Stimulated activated CD8-positive, alpha-beta memory T cell treated with anti-CD3 and anti-CD28 coated beads, Interleukin-7, amount 100 ng/mL, for 48 hours (primary cell): ENCODE measurements at regions not wholly inside any gene's neighbourhood (a gene's known extent, or its start where the extent isn't known, plus 50 kb on each side); places are given as distances from the start of the nearest gene placed in this dataset.
"Not testable (repeated sequence)": the region's sequence is repeated elsewhere in the genome, so short reads cannot be mapped to it uniquely, and the experiment has no call there.

Experiments used
- DNase-seq, 2 donors: peaks; one replicate each; pipeline ENCODE4 v3.0.0-alpha.2; 2020; ENCODE audit warnings: low read depth in 1 of 2; ENCODE audit errors: extremely low read depth in 1 of 2

DNA sequence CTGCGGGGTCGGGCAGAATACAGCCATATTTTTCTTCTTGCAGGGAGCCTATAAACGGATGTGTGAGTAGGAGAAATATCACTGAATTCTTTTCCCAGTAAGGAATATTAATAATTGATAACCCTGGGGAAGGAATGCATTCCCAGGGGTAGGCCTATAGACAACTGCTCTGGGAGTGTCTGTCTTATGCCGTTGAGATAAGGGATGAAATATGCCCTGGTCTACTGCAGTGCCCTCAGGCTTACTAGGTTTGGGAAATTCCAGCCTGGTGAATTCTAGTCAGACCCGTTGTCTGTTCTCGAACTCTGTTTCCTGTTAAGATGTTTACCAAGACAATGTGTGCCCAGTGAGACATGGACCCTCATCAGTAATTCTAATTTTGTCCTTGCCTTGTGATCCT is 1129.3 kb downstream of the ZPLD1 start:
- not testable (repeated sequence) for DNase-seq

DNA sequence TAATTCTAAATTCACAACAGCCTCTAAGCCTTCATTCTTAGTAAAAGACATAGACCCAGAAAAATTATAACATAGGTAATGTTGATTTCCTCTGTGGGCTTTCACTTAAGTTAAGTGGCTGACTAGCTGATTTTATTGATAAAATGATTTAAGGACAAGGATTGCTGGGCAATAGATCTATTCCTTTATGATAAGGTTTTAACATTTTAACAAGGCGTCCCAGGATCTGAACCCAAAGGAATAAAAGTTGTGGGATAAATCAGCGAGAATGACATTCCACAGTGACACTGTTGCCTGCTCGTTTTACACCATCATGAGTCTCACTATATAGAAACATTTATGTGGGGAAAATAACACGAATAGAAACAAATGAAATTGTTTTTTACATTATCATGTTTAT is 1151.0 kb downstream of the ZPLD1 start:
- no peak for DNase-seq

DNA sequence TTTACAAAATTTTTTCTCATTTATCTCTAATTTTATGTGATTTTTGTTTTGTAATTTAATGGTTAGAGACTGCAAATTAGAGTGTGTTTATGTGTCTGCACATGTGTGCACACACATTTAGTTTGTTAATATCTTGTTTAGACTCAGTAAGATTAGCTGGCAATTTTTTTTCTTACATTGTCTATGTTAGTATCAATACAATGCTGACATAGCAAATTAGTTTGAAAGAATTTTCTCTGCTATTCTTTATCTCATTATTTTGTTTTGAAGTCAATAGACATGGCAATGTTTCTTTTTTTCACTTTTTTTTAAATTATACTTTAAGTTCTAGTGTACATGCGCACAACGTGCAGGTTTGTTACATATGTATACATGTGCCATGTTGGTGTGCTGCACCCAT is 1155.0 kb downstream of the ZPLD1 start:
- DNase-seq = no peak

DNA sequence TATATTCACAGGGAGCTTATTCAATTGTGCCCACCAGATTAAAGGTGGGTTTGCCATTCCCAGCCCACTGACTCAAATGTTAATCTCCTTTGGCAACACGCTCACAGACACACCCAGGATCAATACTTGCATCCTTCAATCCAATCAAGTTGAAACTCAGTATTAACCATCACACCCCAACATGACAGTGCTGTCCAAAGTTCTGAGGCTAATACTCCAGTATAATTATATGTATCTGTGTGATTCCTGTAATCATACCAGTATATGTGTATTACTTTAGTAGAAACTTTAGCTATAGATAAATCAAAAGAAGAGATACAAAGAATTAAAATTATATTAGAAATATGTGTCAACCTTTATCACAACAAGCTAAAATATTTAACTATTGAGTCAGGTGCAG is 1166.0 kb downstream of the ZPLD1 start:
- DNase-seq = no peak

DNA sequence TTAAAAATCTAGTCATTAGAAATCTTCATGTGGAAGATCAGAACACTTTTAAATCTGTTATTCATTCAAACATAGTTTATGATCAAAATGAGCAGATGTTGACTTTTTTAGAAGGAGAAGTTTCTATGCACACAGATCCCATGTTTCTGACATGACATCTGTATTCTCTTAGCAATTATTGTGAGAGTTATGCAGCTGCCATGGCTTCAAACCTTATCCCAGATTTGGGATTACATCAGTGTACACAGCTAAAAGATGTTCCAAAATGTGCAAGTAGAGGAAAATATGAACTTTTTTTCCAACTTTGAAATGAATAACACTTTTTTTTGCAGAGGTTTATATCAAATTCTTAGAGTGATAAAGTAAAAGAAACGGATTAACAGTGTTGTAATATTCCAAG is 1166.9 kb downstream of the ZPLD1 start:
- DNase-seq = no peak

DNA sequence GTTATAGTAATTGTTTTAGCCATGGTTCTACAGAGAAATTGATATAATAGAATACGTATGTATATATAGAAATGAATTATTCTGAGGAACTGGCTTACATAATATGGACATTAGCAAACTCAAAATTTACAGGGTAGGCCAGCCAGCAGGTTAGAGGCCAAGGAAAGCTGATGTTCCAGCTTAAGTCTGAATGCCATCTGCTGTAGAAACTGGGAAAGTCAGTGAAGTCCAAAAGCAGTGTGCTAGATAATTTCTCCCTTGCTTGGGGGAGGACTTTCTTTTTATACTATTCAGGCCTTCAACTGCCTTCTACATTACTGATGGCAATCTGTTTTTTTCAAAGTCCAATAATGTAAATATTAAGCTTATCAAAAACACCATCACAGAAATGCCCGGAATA is 1174.7 kb downstream of the ZPLD1 start:
- no peak for DNase-seq

DNA sequence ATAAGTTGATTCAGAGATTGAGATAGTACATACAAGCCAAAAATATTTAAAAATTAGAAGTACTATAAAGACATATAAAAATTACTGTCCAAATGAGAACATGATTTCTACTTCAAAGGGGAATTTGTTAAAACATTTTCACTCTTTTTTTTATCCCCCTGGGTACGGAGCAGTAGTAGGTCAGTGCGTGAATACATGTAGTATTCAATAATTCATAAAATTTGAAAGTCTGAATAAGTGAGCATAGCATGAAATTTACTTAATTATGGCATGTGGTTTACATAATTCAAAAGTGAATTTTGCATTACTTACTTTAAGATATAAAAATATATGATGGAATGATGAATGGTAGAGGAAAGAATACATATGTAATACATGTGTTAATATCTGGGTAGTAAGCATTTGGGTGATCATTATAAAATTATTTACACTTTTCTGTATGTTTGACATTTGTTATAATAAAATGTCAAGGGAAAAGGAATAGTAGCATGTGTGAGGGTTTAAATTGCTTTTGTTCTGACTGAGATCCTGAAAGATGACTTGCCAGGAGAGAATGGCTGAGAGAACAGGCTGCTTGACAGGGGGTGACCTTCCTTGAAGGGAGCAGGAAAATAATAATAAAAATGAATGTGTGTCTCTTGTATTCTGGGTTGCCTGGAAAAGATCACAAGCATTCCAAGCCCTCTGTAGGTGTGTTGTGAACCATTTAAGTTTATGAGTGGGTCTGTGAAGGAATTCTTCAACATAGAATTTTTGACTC is 1178.8 kb downstream of the ZPLD1 start:
- no peak for DNase-seq

DNA sequence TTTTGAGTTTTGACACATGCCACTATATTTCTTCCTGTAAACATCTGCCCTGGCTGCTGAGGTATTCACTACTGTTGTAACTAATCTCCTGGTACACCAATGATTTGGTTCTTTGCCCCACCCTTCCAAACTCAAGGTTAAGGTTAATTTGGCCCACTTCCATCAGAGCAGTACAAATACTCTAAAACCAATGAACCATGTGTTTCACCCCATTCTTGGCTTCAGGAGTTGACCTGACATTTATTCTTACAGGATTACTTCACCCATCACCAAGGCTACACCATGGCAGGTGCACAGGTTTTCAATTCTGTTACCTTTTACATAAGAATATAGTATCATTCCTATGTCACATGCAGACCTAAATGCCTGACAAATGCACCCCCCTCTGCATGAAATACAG is 1179.9 kb downstream of the ZPLD1 start:
- no peak for DNase-seq

DNA sequence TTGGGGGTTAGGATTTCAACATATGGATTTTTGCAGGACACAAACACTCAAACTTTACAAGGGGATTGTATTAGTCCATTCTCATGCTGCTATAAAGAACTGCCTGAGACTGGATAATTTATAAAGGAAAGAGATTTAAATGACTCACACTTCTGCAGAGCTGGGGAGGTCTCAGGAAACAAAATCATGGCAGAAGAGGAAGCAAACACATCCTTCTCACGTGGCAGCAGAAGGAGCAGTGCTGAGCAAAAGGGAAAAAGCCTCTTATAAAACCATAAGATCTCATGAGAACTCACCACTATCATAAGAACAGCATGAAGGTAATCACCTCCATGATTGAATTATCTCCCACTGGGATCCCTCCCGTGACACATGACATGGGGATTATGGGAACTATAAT is 1183.1 kb downstream of the ZPLD1 start:
- no peak for DNase-seq

DNA sequence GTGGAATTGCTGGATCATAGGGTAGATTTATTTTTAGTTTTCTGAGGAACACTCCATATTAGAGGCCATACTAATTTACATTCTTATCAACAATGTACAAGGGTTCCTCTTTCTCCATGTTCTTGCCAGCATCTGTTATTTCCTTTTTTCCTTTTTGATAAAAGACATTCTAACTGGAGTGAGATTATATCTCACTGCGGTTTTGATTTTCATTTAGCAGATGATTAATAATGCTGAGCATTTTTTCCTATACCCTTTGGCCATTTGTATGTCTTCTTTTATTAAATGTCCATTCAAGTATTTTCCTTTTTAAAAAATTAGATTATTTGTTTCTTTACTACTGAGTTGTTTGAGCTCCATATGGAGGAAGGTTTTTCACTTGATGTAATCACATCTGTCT is 1189.5 kb downstream of the ZPLD1 start:
- DNase-seq = no peak

DNA sequence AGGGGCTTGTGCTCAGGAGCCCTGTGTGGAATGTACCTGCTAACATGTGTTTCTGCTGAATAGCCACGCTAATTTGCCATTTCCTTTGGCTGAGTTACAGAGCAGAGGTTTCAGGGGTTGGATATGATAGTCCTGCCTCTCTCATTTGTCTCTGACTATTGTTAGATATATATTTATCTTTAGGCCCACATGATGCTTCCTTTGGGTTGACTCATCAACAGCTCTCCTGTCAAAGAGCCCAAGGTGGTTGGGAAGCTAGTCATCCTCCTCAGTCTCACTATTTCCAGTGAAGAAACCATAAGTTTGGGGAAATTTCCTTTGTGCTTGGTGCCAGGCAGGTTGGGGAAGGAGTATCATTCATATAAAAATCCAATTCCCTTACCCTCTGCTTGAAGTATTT is 1194.6 kb downstream of the ZPLD1 start:
- DNase-seq = no peak

DNA sequence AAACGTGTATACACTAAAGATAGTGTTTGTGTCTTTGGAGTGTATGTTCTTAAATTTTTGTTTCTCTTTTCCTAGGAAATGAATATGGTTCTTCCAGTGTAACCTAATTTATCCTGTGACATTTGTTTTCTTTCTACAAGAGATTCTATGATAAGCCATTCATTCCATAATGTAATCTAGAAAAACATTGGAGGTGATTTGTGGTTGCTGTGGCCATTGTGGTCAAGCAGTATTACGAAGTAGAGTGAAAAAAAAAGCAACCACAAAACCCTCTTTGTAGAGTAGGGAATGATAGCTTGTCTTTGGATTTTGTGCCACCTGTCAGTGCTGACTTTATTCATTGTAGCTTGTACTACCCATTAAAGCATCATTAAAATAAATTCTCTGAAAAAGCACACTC is 1209.6 kb downstream of the ZPLD1 start:
- no peak for DNase-seq

DNA sequence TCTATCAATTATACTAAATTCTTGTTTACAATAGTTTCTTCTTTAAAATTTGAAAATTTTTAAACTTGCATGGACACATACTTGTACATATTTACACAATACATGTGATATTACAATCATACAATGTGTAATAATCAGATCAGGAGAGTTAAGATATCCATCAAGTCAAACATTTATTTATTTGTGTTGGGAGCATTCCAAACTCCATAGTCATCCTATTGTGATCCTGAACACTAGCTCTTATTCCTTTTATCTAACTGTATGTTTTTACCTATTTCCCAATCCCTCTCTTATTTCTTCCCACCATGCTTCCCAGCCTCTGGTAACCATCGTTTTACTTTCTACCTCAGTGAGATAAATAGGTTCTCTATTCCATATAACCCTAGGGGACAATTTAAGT is 1219.2 kb downstream of the ZPLD1 start:
- no peak for DNase-seq

DNA sequence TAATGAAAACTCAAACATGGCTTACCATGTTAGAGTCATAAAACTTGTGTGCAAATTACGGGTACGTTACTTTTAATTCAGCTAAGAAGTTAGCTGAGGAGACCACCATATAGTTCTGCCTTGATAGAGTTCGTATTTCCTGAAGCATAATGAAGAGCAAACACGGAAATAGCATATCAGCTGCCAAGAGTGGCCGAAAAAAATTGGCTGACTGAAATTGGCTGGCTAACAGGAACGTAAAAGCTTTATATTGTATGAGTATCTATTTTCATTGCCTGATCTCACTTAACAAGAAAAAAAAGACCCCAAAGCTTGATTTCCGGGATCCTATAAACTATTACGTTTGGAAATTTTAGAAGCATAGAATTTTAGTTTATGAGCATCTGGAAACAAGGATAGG is 1222.9 kb downstream of the ZPLD1 start:
- no peak for DNase-seq

DNA sequence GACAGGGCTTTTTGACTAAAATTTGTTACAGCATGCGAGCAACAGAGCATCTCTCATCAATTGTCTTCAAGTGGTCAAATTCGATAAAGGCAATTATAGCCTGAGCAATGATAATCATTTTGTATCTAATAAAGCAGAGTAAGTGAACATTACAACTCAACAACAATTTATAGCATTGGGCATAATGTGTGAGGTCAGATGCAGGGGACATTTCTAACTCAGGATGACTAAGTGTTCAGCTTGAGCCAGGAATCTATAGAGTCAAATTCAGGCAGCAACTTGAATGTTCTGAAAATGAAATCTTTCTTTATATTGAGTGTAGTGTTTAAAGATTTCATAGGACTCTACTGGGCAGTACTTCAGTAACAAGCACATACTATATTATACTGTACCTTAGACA is 1226.0 kb downstream of the ZPLD1 start:
- DNase-seq = no peak

DNA sequence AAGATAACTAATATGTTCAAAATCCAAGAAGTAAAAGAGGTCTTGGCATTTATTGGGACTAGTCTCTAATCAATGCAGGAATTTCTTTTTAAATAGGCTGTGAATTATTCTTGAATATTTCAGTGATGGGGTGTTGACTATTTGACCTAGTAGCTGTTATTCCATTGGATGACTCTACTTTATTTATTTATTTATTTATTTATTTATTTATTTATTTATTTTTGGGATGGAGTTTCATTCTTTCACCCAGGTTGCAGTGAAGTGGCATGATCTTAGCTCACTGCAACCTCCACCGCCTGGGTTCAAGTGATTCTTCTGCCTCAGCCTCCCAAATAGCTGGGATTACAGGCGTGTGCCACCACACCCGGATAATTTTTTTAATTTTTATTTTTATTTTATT is 1227.8 kb downstream of the ZPLD1 start:
- no peak for DNase-seq

DNA sequence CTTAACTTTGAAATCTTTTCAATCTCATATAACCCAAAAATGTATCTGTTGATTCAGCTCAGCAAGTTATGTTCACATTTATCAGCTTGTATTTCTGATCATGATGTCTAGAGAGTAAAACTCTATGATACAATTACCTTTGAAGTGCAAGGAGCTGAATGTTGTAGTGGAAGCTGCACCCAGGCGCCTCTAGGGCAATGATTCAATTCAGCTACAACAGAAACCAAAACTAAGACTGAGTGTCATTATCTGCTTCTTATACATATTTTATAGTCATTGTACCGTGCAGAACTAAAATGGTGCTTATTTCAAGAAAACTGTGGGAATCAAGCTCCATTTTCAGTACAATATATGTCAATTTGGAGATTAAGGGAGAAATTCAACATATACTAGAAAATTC is 1237.5 kb downstream of the ZPLD1 start:
- DNase-seq = no peak

DNA sequence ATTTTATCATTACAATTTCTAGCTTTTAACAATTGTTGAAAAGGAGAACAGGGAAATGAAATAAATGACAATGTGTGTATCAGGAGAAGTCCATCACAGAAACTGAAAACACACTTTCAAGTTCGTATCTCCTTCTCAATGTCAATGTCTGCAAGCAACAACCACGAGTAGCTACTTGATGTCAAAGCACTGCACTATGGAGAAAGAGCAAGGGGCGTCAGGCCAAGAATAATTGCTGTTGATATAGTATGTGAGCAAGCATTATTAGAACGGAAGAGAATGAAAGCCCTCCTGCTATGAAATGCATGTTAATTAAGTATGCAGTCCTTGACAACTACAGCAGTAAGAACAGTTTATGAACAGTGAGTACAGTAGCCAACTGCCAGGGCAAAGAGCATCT is 1250.1 kb downstream of the ZPLD1 start:
- DNase-seq = no peak

DNA sequence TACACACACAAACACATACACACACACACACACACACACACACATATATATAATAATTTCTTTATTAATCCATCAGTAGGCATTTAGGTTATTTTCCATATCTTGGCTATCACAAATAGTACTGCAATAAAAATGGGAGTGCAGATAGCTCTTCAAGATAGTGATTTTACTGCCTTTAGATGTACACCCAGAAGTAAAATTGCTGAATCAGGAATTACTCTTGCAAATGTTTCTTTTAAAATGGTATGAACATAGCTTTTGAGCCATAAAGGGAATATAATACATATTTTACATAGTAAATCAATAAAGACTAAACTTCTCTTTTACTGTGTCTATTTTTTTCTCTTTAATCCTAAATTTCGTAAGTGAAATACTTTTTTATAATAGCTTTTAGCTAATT is 1251.1 kb downstream of the ZPLD1 start:
- DNase-seq = no peak

DNA sequence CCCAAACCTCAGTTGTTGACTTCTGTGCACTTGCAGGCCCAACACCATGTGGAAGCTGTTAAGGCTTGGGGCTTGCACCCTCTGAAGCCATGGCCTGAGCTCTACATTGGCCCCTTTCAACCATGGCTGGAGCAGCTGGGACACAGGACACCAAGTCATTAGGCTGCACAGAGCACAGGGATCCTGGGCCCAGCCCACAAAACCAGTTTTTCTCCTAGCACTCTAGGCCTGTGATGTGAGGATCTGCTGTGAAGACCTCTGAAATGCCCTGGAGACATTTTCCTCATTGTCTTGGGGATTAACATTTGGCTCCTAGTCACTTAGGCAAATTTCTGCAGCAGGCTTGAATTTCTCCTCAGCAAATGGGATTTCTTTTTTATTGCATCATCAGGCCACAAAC is 1255.7 kb downstream of the ZPLD1 start:
- no peak for DNase-seq

DNA sequence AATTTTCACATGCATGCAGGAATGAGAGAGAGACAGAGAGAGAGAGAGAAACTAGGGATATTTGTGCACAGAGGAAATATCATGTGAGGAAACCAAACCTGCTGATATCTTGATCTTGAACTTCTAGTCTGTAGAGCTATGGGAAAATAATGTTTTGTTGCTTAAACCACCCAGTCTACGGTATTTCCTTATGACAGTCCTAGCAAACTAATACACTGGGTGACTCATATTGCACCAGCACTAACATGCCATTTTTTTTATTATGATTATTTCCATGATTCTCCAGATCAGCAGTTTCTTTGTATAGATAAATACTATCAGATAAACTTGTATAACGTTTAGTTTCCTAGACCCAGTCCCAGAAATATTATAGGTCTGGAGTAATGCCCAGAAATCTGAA is 1259.0 kb downstream of the ZPLD1 start:
- DNase-seq = no peak

DNA sequence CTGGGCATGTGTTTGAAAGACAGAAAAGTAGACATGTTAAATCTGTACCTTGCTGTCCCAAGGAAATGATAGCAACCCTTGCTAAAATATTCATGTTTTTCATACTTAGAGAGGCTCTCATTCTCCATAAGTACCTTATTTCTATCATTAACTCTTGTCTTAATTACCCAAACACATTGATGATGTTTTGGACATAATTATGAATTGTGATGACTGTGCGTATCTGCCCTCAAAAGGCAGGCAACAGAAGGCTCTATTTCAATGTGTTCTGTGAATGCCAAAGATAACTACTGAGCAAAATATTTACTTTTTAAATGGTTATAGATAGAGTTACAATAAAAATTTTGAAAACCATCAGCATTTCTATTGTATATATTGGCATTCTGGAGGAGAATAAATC is 1263.8 kb downstream of the ZPLD1 start:
- DNase-seq = no peak

DNA sequence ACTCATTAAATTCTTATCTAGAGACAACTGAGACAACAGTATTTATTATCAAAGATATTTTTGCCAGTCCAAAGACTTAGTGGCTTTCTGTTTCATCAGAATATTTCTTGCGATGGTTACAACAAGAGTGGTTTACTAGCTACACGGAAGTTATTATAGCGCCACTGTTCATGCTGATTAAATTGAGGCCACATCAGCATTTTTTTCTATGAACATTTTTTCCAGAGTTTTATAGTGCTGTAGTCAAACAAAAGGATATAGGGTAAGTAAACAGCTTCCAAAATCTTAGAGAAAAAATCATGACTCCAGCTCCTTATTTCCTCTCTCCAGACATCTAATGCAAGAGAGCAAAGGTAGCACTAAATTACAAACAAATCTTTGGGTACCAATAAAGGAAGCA is 1264.4 kb downstream of the ZPLD1 start:
- no peak for DNase-seq
